Right ventricle myocardium superior (tissue), 1 donor: ENCODE measurements at regions not wholly inside any gene's neighbourhood (a gene's known extent, or its start where the extent isn't known, plus 50 kb on each side); places are given as distances from the start of the nearest gene placed in this dataset.

Source experiments
- ATAC-seq: fragments of 200-7000 bp; cut with Tn5 transposase; one replicate; pipeline ENCODE4 v1.9.1; 2020; ENCODE audit warnings: mild to moderate bottlenecking; ENCODE audit not compliant: poor library complexity
- DNase-seq: peaks from one replicate; pipeline ENCODE4 v3.0.0-alpha.2; 2020
- intact Hi-C: fragments of 100-400 bp; cut with DNase I; formaldehyde crosslinking; loops from one replicate; pipeline ENCODE4 v1.11.2; 2022
- donor health status: DM: no; HTN: yes; CAD: no; lungs with severe emphysema.

GRCh38 chr16:64450177-64450576 is 671.7 kb downstream of the CDH11 start:
- intact Hi-C loops, result loop anchor here (10.0 kb wide), 1 partner anchor 355 kb away; no protein-coding TSS in a partner anchor
- no peak for DNase-seq
- no peak for ATAC-seq

DNA sequence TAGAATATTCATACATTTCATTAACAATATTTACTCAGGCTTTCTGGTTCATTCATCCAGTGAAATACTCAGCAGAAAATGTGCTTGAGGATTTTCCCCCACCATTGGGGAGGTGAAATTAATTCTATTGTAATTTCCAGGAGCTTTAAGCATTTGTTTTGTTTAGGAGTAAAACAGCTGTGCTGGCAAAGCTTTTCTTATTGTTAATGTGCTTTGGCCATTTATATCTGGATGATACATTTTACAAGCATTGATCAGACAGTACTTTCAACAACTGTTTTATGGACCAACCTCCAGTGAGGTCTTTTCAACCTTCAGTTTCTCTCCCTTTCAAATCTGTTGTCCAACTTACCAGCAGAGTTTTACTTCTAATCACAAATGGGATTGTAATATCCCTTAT is 672.4 kb downstream of the CDH11 start:
- DNase-seq, result no peak
- no peak for ATAC-seq
- intact Hi-C loops, result no loop called here

DNA sequence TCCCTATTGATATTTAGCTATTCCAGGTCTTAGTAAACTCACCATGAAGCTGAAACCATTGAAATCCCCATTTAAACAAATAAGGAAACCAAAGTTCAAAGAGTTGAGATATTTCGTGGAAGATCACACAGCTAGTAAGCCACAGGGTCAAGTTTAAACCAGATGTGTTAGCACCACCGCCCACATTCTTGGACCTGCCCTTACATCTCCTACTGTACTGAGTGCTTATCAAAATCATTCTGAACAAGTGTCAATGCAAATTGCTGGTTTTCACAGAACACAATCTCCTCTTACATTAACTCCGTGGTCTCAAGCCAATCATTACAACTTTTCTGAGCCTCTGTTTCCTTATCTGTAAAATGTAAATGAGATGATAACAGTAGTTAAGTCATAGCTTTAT is 676.2 kb downstream of the CDH11 start:
- ATAC-seq, result no peak
- intact Hi-C loops, result no loop called here
- DNase-seq, result no peak

GRCh38 chr16:64445245-64445644 is 676.6 kb downstream of the CDH11 start:
- ATAC-seq (no peak), DNase-seq (no peak)
- intact Hi-C loops, result no loop called here

DNA sequence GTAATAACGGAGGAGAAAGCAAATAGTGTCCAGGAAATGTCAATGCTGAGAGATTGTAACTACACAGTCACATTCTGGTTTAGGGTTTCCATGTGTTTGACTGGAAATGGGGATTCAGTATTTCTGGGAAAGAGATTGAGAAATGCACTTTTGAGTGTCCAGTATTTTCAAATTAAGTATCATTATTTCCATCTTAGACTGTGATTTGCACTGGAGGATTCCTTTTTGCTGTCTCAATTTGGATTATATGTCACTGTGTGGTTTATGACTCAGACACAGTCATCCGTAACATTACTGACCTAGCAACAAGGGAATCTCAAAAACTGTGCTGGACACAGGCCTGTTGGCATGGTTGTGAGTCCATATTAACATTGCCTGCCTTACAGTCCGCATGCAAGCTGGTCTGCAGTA is 681.4 kb downstream of the CDH11 start:
- intact Hi-C loops, result no loop called here
- ATAC-seq (no peak), DNase-seq (no peak)

GRCh38 chr16:64440005-64440404 is 681.9 kb downstream of the CDH11 start:
- intact Hi-C loops, result no loop called here
- DNase-seq, result no peak
- ATAC-seq, result no peak

- peak; percentile 75 for ATAC-seq
- intact Hi-C loops, result no loop called here
- no peak for DNase-seq
Observed at GRCh38 chr16:64437706-64438324, 684.0 kb downstream of the CDH11 start.

DNA sequence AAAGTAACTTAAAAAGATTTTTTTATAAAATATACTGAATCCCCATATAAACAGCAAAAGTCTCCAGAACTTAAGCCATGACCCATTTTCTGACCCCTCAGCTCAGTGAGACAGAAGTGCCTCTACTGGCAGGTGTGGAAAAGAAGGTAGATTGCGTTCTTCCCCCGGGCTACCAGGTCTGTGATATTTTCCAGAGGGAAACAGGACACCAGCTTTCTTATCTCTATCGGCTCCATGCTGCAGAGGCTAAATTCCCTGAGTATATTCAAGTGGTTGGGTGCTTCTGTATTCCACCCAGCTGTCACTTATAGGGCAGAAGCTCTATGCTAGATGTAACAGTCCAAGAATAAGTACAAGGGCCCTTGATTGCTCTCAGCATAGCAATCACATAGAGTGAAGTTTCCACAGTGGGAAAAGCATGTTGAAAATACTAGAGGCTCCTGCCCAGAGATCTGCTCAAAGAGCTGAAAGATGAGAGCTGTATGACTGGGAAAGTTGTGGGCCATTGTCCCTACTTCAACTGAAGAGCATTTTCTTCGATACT is 687.3 kb downstream of the CDH11 start:
- DNase-seq (no peak), ATAC-seq (peak; percentile 46)
- intact Hi-C loops, result no loop called here

- no peak for ATAC-seq
- intact Hi-C loops, result no loop called here
Observed at GRCh38 chr16:64428463-64429113, 693.3 kb downstream of the CDH11 start.

DNA sequence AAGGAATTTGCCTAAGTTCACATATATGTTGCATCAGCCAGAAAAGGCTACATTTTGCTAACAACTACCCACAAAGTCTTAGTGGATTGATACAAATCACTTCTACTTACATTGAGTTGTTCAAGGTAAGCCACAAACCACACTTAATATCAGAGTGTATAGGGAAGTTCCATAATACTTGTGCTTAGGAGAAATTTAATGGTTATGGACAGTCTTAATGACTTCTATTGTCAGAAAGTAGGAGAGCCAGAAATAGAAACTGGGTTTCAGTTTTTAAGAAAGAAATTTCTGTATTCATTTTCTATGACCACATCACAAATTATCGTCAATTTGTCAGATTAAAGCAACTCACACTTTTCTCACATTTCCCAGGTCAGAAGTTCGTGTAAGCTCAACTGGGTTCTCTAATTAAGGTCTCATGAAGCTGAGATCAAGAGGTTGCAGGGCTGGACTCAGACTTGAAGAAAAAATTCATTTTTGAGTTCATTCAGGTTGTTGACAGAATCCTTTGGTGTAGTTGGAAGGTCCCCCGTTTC is 695.7 kb downstream of the CDH11 start:
- DNase-seq (no peak), ATAC-seq (no peak)
- intact Hi-C loops, result no loop called here

More at GRCh38 chr16:64428463-64429113, 693.3 kb downstream of the CDH11 start:
- DNase-seq, result no peak

GRCh38 chr16:64425381-64425780 is 696.5 kb downstream of the CDH11 start:
- ATAC-seq (no peak), DNase-seq (no peak)
- intact Hi-C loops, result no loop called here

- ATAC-seq (no peak), DNase-seq (no peak)
- intact Hi-C loops, result no loop called here
Observed at GRCh38 chr16:64422259-64422658, 699.6 kb downstream of the CDH11 start.

- intact Hi-C loops, result no loop called here
- no peak for ATAC-seq
- no peak for DNase-seq
Observed at GRCh38 chr16:64421515-64421914, 700.3 kb downstream of the CDH11 start.

DNA sequence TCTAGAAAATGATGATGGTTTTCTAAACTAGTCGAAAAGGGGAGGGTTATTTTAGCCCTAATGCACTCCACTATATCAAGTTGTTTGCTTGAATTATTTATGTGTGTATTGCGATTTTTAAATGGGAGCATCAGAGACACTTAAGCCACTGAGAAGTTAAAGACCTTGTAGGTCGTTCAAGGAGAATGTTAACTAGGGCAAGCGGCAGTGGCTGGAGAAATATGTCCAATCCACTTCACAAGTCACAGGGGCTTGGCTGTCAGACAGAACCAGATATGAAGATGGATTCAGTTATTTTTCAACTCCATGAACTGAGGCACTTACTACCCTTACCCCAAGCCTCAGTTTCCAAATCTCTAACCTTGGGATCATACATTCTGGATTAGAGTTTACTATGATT is 702.0 kb downstream of the CDH11 start:
- ATAC-seq (peak; percentile 77), DNase-seq (no peak)
- intact Hi-C loops, result no loop called here

DNA sequence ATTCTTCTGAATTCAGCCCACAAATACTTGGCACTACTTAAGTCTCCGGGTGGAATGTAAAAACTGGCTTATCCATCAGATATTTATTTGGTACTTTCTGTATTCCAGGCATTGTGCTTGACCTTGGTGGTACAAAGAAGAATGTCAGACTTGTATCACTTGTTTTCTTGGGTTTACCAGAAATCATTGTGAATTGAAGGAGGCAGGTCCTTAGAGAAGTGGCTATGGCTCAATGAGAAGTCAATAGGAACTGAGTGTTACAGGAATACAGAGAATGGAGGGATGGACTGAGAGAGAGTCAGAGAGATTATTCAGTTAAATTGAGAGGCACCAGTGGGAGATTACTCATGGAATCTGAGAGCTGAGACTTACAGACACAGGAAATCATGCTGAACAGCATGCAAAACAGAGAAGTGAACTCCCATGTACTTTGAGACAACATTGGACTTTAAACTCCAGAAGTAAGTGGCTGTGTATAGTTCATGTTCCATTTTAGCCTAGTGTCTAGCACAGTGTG is 704.1 kb downstream of the CDH11 start:
- no peak for ATAC-seq
- DNase-seq, result no peak
- intact Hi-C loops, result no loop called here

DNA sequence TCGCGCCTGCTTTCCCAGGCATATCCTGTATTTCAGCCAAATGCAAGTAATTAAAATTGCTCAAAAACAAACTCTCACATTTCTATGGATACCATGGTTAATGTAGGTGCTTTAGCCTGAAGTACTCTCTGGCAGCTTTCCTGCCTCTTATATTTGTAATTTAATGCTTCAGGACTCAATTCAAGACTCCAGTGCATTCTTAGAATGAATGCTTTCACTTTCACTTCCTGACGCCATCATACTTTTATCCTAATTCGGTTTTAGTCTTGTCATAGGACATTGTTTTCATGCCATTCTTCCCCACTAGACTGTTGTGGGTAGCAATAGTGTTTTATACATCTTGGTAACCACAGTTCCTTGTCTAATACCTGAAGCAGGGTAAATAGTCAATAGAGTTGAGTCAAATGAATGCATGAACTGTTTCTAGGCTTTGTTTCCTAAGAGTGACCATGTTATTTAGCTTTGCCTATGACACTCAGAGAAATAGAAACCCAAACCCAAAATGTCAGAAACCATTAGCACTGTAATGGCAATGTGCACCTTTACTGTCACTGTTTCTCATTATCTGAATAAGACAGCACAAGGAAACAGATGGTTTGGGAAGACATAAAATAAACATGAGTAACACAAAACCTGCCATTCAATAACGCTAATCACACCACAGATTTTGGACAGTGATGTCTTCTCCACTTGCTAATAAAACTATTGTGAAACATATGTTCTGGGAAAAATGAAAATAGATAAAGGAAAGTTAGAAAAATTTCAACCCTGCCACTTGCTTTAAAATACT is 705.5 kb downstream of the CDH11 start:
- no peak for ATAC-seq
- intact Hi-C loops, result no loop called here
- DNase-seq, result no peak

DNA sequence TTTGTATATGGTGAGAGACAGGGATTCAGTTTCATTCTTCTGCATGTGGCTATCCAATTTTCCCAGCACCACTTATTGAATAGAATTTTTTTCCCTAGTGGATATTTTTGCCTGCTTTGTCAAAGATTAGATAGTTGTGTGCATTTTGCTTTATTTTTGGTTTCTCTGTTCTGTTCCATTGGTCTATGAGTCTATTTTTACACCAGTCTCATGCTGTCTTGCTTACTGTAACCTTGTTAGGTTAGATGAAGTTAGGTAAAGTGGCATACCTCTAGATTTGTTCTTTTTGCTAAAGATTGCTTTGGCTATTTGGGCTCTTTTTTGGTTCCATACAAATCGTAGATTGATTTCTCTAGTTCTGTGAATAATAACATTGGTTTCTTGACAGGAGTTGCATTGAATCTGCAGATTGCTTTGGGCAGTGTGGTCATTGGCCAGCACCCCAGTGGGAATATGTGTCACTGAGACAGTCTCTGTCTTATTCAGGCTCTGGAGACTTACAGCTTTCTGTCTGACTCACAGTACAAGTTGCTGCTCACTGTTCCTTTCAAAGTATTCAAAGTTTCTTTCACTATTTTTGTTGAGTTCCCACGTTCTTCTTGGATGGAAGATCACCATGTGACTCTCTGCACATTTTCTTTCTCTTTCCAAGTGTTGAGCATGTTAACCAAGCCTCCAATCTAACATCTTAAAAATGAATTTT is 709.1 kb downstream of the CDH11 start:
- DNase-seq, result no peak
- intact Hi-C loops, result no loop called here

DNA sequence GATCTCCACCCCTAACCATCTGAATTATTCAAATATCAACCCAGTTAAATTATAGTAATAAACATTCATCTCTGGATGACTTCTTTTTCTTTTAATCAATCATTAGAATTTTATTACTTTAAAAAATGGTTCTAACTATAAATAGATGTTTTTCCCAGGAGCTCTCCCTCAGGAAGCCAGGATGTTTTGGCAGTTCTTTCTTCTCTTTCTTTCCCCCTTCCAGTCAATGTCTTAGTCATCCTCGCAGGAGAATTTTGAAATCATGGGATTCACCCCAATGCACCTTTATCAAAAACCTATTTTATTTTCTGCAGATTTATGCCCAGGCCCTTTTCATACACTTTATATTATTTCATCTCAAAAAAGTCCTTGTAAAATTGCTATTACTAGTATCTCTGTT is 711.6 kb downstream of the CDH11 start:
- no peak for DNase-seq
- intact Hi-C loops, result no loop called here
- ATAC-seq, result no peak

More for the DNA sequence above, 709.1 kb downstream of the CDH11 start:
- peak; percentile 57 for ATAC-seq

DNA sequence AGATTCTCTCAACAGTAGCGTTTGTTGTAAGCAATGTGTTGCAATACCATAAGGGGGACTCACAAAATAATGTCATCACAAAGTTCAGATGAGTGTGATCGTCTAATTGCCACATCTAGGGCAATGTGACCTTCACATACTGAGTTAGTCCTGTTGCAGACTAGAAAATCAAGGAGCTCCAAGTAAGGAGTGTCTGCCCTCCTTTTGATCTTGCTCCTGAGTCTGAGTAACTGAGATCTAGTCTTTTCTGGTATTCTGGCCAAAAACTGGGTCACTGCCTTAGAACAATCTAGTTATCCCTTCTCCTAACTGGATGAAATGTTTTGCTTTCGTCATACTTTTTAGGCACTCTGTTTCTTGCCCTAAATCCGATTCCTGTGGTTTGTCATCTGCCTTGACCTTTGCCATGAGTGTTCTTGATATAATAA is 712.1 kb downstream of the CDH11 start:
- DNase-seq (no peak), ATAC-seq (peak; percentile 55)
- intact Hi-C loops, result no loop called here
